HuH-7.5 (cell line): ENCODE measurements at regions not wholly inside any gene's neighbourhood (a gene's known extent, or its start where the extent isn't known, plus 50 kb on each side); places are given as distances from the start of the nearest gene placed in this dataset.

Source experiments
- DNase-seq: peaks from one replicate; pipeline ENCODE4 v3.0.0; 2011; ENCODE audit warnings: low spot score

DNA sequence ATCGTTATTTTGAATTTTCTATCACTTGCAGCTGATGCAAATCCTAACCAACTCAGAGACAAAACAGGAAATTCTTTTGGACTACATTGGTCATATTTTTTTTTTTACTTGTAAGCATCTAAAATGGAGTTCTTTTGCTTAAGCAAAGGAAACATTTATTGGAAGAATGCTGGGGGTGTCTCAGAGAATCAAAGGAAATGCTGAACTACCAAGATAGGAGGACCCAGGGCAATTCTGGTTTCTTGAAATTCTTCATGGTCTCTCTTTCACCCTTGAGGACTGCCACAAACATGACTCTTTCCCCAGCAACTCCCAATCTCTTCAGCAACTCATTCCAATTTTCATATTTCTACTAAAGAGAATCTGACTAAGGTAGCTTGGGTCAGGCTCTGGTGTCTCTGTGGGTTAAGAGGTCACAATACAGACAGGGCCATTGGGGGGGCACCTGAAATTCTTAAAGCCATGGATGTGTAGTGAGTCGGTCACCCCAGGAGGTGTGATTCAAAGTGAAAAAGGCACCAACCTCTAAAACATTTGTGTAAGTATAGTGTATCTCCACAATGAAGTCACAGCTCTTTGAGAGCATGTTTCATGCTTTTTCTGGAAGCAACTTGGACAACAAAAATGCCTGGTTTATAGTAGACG is 171.1 kb upstream of the FGGY start:
- DNase-seq = no peak

GRCh38 chr1:59126366-59126765 is 170.5 kb upstream of the FGGY start:
- DNase-seq = no peak

GRCh38 chr1:59128239-59128736 is 168.6 kb upstream of the FGGY start:
- no peak for DNase-seq

- no peak for DNase-seq
Observed at GRCh38 chr1:59128784-59129227, 168.1 kb upstream of the FGGY start.

DNA sequence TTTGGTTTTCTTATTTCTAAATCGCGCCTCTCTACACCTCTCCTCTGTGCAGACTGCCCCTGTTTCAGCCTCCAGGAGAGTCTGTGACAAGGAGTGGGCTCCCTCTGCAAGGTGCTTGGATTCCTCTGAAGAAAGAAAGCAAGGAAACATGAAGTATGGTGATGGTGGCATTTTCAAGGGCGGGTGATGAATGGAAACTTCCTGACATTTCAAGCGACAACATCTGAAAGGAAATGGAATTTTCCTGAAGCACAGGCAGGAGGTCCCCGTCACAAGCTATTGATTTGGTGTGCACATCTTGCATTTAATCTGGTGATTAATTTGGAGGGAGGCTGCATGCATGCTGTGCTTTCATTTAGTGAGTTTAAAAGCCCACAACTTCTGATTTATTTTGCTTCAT is 164.6 kb upstream of the FGGY start:
- DNase-seq = no peak

DNA sequence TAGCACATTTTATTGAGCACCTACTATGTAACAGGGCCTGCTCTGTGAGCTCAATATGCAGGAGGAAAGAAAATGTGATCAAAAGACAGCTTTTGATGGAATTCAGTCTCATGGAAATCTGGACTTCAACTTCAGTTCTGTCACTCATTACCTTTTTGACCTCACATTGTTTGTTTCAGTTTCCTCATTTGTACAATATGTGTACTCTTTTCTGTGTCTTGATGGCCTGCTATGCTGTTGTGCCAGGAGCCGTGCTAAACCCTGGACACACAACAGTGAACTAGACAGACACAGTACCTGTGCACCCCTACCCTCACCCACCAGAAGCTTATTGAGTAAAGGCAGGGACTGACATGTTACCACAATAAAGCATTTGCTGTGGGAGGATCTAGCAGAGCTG is 162.9 kb upstream of the FGGY start:
- DNase-seq = no peak

DNA sequence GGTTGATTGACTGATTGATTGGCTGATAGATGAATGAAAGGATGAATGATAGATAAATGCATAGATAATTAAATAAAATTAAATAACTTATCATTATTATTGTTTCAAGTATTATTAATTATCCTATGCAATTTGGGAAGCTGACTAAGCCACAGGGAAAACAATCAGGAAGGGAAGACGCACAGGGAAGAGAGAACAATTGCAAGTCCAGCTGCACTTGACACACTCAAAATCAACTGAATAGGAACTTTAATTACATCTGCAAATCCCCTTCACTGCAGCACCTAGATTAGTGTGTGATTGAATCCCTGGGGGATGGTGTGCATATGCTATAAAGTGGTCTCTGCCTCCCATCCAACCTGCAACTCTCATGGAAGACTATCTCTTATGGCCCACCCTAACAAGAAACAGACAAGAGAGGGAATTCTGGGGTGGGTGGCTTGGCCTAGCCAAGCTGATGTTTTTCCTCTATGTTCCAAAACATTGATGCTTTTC is 161.1 kb upstream of the FGGY start:
- DNase-seq = no peak

- DNase-seq = no peak
Observed at GRCh38 chr1:59136541-59137275, 160.2 kb upstream of the FGGY start.

GRCh38 chr1:59137276-59137615 is 159.6 kb upstream of the FGGY start:
- DNase-seq = no peak

DNA sequence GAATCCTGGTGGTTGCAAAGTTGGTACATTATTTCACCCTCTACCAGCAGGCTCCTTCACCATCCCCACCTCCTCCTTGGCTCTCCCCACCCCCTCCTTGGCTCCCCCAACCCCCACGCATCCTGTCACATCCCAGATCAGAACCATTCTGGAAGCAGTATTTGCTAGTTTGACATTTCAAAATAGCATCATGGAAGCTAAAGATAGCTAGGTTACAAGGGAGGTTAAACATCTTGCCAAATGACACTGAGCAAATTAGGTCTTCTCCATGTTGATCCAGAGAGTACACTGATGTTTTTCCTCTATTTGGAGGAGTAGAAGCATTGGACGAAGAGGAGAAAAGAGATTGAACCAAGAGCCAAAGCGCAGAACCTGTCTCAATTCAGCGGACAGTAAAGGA is 158.9 kb upstream of the FGGY start:
- no peak for DNase-seq

GRCh38 chr1:59138402-59138801 is 158.5 kb upstream of the FGGY start:
- DNase-seq = no peak

GRCh38 chr1:59139396-59139795 is 157.5 kb upstream of the FGGY start:
- DNase-seq = no peak

- DNase-seq = no peak
Observed at GRCh38 chr1:59141267-59141863, 155.5 kb upstream of the FGGY start.

DNA sequence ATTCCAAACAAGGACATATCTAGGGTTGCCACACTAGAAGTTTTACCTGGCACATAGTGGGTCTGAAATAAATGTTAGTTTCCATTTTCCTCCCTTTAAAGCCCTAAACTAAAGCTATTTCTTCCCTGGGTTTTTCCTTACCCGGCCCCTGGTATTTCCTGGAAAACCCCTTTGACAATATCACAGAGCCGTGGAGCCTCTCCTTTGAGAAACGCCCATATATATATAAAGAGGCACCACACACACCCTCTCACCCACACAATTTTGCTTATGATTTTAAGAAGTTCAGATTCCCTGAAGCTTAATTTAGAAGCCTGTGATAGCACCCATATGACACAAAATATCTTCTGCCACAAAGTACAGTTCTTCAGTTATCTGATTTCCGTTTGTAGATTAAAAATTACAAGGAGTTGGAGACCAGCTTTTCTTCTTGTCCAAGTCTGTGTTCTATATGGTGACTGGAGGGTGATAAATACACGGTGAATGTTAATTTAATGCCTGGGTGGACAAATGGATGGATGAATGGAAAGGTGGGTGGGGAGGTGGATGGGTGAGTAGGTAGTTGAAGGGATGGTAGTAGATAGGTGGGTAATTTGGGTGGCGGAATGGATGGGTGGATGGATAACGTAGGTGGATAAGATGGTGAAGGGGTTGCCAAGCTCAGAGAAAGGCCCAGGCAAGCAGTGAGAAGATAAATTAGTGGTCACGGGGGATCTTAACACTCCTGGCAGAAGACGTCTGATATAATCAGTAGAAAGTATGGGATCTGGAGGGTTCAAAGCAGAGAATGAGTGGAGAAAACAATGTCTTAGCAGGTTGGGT is 154.4 kb upstream of the FGGY start:
- no peak for DNase-seq

GRCh38 chr1:59143133-59143487 is 153.8 kb upstream of the FGGY start:
- DNase-seq = no peak

DNA sequence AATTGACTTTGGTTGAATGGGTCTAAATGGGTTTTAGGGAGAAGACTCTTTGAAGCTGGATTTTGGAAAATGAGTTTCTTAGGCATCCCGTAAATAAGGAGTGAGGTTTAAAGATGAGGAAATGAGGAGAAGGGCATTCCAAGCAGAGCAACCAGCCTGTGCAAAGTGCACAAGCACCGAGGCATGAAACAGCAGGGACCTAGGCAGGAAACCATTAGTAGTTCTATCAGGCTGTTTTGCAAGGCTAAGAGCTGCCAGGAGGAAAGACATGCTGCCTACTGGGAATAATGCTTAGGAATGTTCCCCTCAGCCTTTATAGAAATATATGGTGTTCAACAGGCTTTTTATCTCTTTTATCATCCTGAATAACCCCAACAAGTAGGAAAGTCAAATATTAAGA is 153.1 kb upstream of the FGGY start:
- no peak for DNase-seq

GRCh38 chr1:59144959-59145358 is 151.9 kb upstream of the FGGY start:
- DNase-seq = no peak

DNA sequence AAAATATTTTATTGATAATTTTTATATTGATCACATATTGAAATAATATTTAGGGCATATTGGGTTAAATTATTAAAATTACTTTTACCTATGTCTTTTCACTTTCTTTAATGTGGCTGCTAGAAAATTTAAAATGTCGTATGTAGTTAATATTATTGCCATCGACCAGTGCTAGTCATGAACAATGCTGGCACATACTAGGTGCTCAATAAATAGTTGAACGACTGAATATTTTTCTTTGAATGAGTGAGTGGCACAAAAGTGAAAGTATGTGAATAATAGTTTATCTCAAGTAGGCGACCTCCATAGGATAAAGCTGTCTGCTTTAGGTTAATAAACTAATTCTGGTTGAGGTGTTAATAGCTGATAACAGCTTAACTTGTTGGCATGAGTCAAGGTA is 150.8 kb upstream of the FGGY start:
- no peak for DNase-seq

GRCh38 chr1:59146651-59147358 is 150.1 kb upstream of the FGGY start:
- DNase-seq = peak; percentile 53

DNA sequence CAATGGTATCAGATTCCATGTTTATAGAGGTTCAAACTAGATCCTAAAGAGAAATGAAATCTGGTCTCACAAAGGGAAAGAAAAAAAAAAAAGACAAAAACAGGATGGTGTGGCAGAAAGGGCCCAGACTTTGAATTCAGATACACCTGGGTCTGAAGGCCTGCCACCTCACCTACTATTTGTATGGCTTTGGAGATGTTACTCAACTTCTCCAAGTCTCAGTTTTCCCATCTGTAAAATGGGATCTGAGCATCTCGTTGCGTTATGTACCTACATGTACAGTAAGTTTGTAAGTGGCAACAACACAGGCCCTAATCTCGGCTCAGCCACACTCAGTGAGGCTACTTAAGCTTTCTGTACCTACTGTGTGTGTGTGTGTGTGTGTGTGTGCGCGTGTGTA is 147.5 kb upstream of the FGGY start:
- DNase-seq = no peak

GRCh38 chr1:59150577-59151386 is 146.1 kb upstream of the FGGY start:
- DNase-seq = no peak
